Spleen (tissue), 11 donors: ENCODE measurements at regions not wholly inside any gene's neighbourhood (a gene's known extent, or its start where the extent isn't known, plus 50 kb on each side); places are given as distances from the start of the nearest gene placed in this dataset.
"Not testable (repeated sequence)": the region's sequence is repeated elsewhere in the genome, so short reads cannot be mapped to it uniquely, and the experiment has no call there.

Experiments
- DNase-seq: peaks from one replicate; pipeline ENCODE4 v3.0.0-alpha.2; 2020
- H3K27ac ChIP-seq, 8 donors: fragments of 200-600 bp; sonication (generic) in 7 of 8; 1 replicate in 4 of 8; 2 replicates in 4 of 8; pipeline versions ENCODE4 v1.5.0 to v1.8.0; 2016 to 2021; ENCODE audit warnings: inconsistent platforms in 4 of 8, mild to moderate bottlenecking in 4 of 8, moderate library complexity in 1 of 8
- H3K27me3 ChIP-seq, 7 donors: fragments of 200-600 bp; sonication (generic) in 6 of 7; replicated peaks in 1 of 7; 1 replicate in 4 of 7; 2 replicates in 3 of 7; pipeline versions ENCODE4 v1.5.0 to v1.8.0; 2016 to 2021; ENCODE audit warnings: inconsistent platforms in 3 of 7, mild to moderate bottlenecking in 1 of 7
- H3K36me3 ChIP-seq, 6 donors: fragments of 200-600 bp; sonication (generic) in 5 of 6; 1 replicate in 4 of 6; 2 replicates in 2 of 6; pipeline versions ENCODE4 v1.5.0 to v1.8.0; 2016 to 2021; ENCODE audit warnings: inconsistent platforms in 2 of 6
- H3K4me1 ChIP-seq, 6 donors: fragments of 200-600 bp; sonication (generic) in 5 of 6; 1 replicate in 3 of 6; 2 replicates in 3 of 6; pipeline versions ENCODE4 v1.5.0 to v1.8.0; 2016 to 2021; ENCODE audit warnings: inconsistent platforms in 3 of 6
- H3K4me3 ChIP-seq, 8 donors: fragments of 200-600 bp; sonication (generic) in 7 of 8; 1 replicate in 4 of 8; 2 replicates in 4 of 8; pipeline versions ENCODE4 v1.5.0 to v1.8.0; 2016 to 2021; ENCODE audit warnings: inconsistent platforms in 4 of 8, mild to moderate bottlenecking in 4 of 8, moderate library complexity in 2 of 8
- H3K9me3 ChIP-seq, 8 donors: fragments of 200-600 bp; sonication (generic) in 7 of 8; 1 replicate in 4 of 8; 2 replicates in 4 of 8; pipeline versions ENCODE4 v1.5.0 to v1.8.0; 2016 to 2021; ENCODE audit warnings: inconsistent platforms in 4 of 8
- POLR2A ChIP-seq, 3 donors: fragments of 450-650 bp; IDR thresholded peaks; one replicate each; pipeline ENCODE4 v1.5.1; 2017; ENCODE audit warnings: antibody characterized with exemption in 3 of 3, mild to moderate bottlenecking in 1 of 3
- POLR2AphosphoS5 ChIP-seq, 3 donors: sonication (generic); formaldehyde crosslinking; IDR thresholded peaks; one replicate each; pipeline ENCODE4 v1.5.1; 2017; ENCODE audit warnings: antibody characterized with exemption in 3 of 3
- WGBS, 5 donors: extraction: QIAGEN DNeasy Blood & Tissue Kit in 3 of 5; methylation state at CpG; one replicate each; pipeline versions ENCODE4 v1.1.5 to v1.1.7; 2013 to 2018; 5-methylcytosine and 5-hydroxymethylcytosine counted together
- intact Hi-C: fragments of 100-400 bp; cut with DNase I; formaldehyde crosslinking; loops from one replicate; pipeline ENCODE4 v1.15.0; 2023; ENCODE audit warnings: low total_unique reads
- TF ChIP-seq, protein P1 (sequence below), 11 experiments: fragments of 200-600 bp in 7 of 11; fragments of 450-650 bp in 4 of 11; sonication (generic) in 4 of 11; IDR thresholded peaks in 8 of 11; conservative IDR thresholded peaks in 3 of 11; 1 replicate in 7 of 11; 2 replicates in 4 of 11; pipeline versions ENCODE4 v1.4.0 to v1.8.0; 2016 to 2021; ENCODE audit warnings: antibody characterized with exemption in 11 of 11, inconsistent platforms in 4 of 11, mild to moderate bottlenecking in 1 of 11
- donor health status: healthy with polysubstance abuse.
- donor health status: DM: no; HTN: no; CAD: no; lungs with moderate emphysema.
- donor health status: DM: no; HTN: no; CAD: no.
- donor health status: Bipolar disorder and iron deficiency.
- donor health status: healthy.
- donor health status: DM: no; HTN: no; CAD: no.
- donor health status: DM: yes; HTN: yes; CAD: no.

DNA sequence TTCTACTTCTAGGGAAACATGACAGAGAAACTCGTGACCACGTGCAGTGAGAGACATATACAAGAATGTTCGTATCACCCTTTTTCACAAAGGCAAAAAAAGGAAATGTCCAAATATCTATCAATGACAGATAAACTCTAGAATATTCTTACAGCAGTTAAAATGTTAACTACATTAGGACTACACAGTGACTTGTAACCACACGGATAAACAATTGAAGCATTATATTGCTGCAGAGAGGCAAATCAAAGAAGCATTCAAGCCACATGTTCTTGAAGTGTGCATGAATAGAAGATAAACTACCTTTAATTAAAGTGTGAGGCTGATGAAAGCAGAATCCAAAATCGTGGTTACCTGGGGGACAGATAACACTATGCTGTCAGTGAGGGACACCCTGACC is 935.3 kb upstream of the KLHL29 start:
- DNase-seq = no peak
- H3K4me1 ChIP-seq = no peaks in the 10 kb centered on the region
- intact Hi-C loops = no loop called here
- no peaks in the 10 kb centered on the region for H3K27me3 ChIP-seq
- H3K27ac ChIP-seq = no peak overlapping the region
- H3K9me3 ChIP-seq = peaks cover 0 to 15% (median 2%) of the 10 kb centered on the region in 8 donors
- TF ChIP-seq POLR2A (IDR thresholded peaks at IDR 0.05) (no peak), POLR2AphosphoS5 (IDR thresholded peaks at IDR 0.05) (no peak)
- TF ChIP-seq, protein P1, sequence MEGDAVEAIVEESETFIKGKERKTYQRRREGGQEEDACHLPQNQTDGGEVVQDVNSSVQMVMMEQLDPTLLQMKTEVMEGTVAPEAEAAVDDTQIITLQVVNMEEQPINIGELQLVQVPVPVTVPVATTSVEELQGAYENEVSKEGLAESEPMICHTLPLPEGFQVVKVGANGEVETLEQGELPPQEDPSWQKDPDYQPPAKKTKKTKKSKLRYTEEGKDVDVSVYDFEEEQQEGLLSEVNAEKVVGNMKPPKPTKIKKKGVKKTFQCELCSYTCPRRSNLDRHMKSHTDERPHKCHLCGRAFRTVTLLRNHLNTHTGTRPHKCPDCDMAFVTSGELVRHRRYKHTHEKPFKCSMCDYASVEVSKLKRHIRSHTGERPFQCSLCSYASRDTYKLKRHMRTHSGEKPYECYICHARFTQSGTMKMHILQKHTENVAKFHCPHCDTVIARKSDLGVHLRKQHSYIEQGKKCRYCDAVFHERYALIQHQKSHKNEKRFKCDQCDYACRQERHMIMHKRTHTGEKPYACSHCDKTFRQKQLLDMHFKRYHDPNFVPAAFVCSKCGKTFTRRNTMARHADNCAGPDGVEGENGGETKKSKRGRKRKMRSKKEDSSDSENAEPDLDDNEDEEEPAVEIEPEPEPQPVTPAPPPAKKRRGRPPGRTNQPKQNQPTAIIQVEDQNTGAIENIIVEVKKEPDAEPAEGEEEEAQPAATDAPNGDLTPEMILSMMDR (IDR thresholded peaks at IDR 0.05 in 8 of 11, conservative IDR thresholded peaks at IDR 0.05 in 3 of 11) = no peak
- H3K4me3 ChIP-seq = no peak overlapping the region
- H3K36me3 ChIP-seq = no peaks in the 10 kb centered on the region
- WGBS, 5 donors = 67 to 78% (median 73%) methylated on average over 5 of the region's 5 CpGs

DNA sequence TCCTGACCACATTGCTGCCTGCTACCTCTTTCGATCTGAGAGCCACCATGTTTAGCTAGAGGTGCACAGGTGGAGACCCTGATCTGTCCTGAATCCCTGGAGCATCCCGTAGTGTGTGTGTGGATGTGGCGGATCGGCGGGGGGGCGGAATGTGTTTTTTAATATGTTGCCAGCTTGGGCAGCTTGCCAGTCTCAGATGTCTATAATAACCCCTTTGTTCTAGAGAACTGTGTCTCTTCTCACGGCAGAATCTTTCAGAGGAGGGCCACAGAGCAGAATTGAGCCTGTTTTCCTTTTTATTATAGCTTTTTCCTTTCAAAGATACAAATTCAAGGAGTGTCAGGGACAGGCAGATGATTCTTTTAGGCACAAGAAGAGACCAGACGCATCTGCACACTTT is 934.1 kb upstream of the KLHL29 start:
- Histone ChIP-seq H3K36me3 (no peaks in the 10 kb centered on the region), H3K27ac (no peak overlapping the region), H3K4me3 (no peak overlapping the region), H3K4me1 (no peaks in the 10 kb centered on the region), H3K27me3 (no peaks in the 10 kb centered on the region), H3K9me3 (peaks cover 0 to 15% (median 2%) of the 10 kb centered on the region in 8 donors)
- 75 to 81% (median 79%) methylated on average over 8 of the region's 8 CpGs for WGBS, 5 donors
- intact Hi-C loops = no loop called here
- DNase-seq = no peak
- TF ChIP-seq POLR2AphosphoS5 (IDR thresholded peaks at IDR 0.05) (no peak), POLR2A (IDR thresholded peaks at IDR 0.05) (no peak)
- TF ChIP-seq, protein P1 (IDR thresholded peaks at IDR 0.05 in 8 of 11, conservative IDR thresholded peaks at IDR 0.05 in 3 of 11) = no peak

DNA sequence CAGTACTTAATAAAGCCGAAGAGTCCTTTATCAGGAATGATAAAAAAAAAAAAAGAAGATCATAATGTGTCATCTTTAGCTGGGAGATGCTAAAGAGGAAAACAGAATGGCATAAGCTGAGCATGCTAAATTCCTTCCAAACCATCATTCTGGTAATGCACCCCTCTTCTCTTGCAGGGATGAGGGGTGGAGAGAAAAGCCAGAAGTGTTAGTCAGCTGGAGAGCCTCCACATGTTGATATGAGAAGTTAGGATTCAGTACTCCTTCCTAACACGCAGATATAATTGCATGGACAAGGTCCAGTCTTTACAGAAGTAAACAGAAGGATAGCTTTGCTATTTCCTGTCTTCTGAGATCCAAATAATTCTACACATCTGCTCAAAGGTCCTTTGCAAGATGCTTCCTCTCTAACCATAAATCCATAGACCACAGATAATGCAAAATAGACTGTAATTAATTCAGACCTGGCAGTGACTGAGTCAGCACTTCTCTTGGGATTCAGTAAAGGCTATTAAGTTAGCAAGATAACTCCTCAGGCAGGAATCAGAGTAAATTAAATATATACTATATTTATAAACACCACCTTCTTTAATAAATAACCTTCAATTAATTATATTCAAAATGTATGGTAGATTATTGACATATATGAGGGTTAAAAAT is 930.0 kb upstream of the KLHL29 start:
- 56 to 71% (median 64%) methylated on average over 2 of the region's 2 CpGs for WGBS, 5 donors

DNA sequence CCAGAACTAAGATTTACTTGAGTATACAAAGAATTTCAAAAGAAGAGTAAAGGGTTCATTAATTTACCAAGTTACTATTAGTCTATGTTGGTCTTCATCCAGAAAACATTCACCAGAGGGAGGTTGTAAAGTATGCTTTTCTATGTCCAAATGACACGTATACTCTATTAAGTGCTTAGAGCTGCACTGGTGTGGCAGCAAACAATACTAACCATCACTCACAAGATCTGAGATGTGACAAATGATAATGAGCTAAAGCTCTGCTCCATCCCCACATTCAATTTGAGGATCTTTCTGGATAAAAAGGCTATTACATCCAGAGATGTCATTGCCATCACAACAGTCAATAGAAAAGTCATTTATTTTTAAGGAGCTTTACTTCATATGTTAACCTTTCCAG is 926.5 kb upstream of the KLHL29 start:
- 74 to 98% (median 89%) methylated on average over 1 of the region's 1 CpG for WGBS, 5 donors
- Histone ChIP-seq H3K4me3 (no peak overlapping the region), H3K4me1 (no peaks in the 10 kb centered on the region), H3K27me3 (no peaks in the 10 kb centered on the region), H3K27ac (no peak overlapping the region), H3K9me3 (no peaks in the 10 kb centered on the region), H3K36me3 (no peaks in the 10 kb centered on the region)
- DNase-seq = no peak
- intact Hi-C loops = no loop called here
- TF ChIP-seq POLR2A (IDR thresholded peaks at IDR 0.05) = no peak
- TF ChIP-seq POLR2AphosphoS5 (IDR thresholded peaks at IDR 0.05) = no peak
- TF ChIP-seq, protein P1 (IDR thresholded peaks at IDR 0.05 in 8 of 11, conservative IDR thresholded peaks at IDR 0.05 in 3 of 11) = no peak

More for the DNA sequence above, 930.0 kb upstream of the KLHL29 start:
- Histone ChIP-seq H3K4me3 (no peak overlapping the region), H3K4me1 (no peaks in the 10 kb centered on the region), H3K27ac (no peak overlapping the region), H3K27me3 (no peaks in the 10 kb centered on the region), H3K36me3 (no peaks in the 10 kb centered on the region), H3K9me3 (no peaks in the 10 kb centered on the region)
- intact Hi-C loops = no loop called here
- TF ChIP-seq POLR2A (IDR thresholded peaks at IDR 0.05) (no peak), POLR2AphosphoS5 (IDR thresholded peaks at IDR 0.05) (no peak)
- TF ChIP-seq, protein P1 (IDR thresholded peaks at IDR 0.05 in 8 of 11, conservative IDR thresholded peaks at IDR 0.05 in 3 of 11) = no peak
- no peak for DNase-seq

DNA sequence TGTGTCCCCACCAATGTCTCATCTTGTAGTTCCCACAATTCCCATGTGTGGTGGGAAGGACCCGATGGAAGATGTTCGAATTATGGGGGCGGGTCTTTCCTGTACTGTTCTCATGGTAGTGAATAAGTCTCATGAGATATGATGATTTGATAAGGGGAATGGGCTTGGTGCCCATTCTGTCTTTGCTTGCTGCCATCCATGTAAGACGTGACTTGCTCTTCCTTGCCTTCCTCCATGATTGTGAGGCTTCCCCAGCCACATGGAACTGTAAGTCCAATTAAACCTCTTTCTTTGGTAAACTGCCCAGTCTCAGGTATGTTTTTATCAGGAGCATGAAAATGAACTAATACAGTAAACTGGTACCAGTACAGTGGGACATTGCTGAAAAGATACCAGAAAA is 909.9 kb upstream of the KLHL29 start:
- H3K9me3 ChIP-seq, DNase-seq, H3K4me1 ChIP-seq, H3K4me3 ChIP-seq, H3K27ac ChIP-seq, H3K36me3 ChIP-seq, intact Hi-C loops, H3K27me3 ChIP-seq: not testable (repeated sequence)
- WGBS, 5 donors = 84 to 93% (median 93%) methylated on average over 4 of the region's 4 CpGs
